HG02798 (cell line): ENCODE measurements at regions not wholly inside any gene's neighbourhood (a gene's known extent, or its start where the extent isn't known, plus 50 kb on each side); places are given as distances from the start of the nearest gene placed in this dataset.

Experiments
- ATAC-seq: cut with Tn5 transposase; IDR thresholded peaks from one replicate; pipeline ENCODE4 v1.9.1; 2021; ENCODE audit warnings: mild to moderate bottlenecking; ENCODE audit not compliant: unreplicated experiment, poor library complexity

DNA sequence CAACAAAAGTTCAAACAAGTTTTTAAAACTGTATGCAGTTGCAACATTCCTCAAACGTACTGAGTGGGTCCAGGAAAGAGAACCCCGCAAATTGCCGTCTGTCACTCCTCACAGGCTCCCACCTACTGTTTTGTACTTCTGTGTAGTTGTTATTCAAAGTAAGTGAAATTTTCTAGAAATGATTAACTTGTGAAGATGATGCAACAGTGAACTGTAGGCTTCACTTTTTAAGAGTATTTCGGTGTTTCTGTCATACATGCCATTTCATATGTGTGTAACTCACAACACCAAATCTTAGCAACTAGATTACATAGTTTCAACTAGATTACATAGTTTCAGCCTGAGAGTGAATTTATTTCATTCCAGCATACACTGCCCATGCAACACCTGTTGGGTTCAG, 226.0 kb upstream of the TANK start:
- ATAC-seq, result no peak

DNA sequence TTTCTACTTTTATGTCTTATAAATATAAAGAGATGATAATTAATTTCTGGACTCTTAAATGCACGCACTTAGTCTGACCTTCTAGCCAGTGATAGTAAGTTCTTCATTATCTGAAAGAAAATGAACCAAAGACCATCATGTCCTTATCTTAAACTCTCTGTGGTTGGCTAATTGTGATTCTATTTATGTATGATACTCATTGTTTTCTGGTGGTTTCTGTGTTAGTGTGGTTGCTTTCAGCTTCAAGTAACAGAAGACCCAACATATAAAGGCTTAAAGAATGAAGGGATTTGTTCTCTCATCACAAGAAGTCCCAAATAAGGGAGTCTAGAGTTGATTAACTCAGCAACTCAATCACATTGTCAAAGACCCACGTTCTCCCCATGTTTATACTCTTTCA, 225.2 kb upstream of the TANK start:
- no peak for ATAC-seq

DNA sequence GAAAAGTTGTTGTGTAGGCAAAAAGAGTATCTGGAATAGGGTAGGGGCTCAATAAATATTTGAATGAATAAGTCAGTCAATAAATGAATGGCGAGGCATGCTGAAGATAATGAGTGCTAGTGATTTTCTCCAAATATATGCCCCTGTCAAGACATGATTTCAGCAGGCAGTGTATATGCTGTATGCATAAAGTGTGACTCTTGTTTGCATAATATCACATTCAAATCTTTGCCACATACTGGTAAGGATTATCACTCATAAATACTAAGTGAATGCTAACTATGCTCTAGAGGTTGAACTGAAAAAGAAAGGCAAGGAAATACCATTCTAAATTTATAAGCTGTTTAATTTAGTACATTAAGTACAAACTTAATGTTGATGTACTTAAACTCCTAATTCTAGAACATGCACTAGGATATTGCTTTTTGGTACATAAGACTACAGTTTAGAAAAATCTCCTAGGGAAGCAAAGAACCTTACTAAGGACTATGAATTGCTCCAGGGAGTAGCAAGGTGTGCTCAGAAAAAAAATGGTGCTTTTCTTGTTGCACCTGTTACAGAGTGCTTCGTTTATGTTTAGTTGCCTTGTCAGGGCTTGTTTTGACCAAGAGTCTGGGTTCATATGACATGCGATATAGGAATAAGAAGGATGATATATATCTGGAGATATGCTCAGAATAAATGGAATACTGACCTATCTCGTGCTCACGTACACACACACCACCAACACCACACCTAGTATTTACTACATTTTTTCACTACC, 224.0 kb upstream of the TANK start:
- no peak for ATAC-seq

DNA sequence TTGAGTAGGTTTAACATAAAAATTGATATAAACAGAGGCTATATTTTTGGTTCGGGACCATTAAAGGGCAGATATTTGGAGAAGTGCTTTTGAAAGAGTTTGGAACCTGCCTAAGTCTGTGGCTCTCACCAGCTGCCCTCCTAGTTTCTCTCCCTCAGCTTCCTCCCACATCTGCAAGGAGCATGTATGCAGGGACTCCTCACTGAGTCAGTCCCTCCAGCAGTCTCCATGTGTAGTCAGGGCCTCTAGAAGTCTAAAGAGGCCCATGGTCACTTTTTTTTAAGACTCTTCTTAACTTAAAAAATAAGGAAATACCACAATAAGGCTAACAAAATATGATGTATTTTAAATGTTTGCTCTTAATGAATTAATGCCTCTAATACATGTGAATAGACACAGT, 220.0 kb upstream of the TANK start:
- ATAC-seq, result peak; percentile 3

- peak; percentile 90 for ATAC-seq
Observed at GRCh38 chr2:160940699-160941098, 219.5 kb upstream of the TANK start.

DNA sequence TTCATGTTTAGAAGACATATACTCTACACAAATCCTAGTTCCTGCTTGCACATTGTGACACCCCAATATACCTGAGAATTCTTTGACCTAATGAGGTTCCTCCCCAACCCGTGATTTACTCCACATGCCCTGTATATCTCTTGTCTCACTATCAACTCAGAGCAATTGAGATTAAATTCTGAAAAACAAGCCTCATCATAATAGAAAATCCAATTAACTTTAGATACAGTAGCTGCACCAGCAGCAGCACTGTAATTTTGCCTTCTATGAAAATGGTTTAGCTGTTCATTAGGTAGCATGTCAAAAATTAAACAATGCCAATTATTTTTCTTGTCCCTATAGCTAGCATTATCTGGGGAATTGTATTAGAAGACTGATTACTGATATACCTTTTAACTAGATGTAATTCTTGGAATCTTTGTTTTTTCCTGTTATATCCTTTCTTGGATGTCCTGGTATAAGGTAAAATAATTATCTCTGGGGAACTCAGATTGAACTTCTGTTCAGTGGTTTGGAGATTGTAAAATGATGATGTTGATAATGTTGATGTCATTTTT, 218.9 kb upstream of the TANK start:
- ATAC-seq, result peak; percentile 11

DNA sequence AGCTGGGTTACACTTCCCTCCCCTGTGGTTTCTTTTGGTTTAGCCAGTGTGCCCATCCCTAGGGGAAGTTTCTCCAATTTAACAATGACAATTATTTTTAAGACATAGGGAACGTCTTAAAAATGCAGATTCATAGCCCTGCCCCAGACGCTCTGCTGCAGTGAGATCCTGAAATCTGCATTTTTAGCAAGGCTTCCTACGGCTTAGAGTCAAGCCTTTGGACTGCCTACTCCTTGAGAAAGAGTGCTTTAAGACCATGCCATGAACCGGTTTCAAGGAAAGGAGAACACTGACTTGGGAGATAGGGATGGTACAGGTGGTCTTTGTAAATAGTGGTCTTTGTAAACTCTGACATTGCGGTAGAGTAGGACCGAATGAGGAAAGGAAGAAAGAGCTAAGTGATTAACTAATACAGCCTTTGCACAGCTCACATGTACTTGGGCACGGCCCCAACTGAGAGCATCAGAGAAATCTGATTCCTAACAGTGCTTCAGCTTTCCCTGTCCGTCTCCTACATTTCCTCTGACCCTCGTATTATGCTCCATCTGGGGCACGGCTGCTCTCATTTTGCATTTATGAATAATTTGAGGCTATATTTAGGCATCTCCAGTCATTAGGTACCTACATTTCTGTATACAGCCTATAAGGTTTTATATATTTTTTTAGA, 217.6 kb upstream of the TANK start:
- no peak for ATAC-seq

GRCh38 chr2:160943414-160943813, 216.8 kb upstream of the TANK start:
- no peak for ATAC-seq

GRCh38 chr2:160952464-160953254, 207.6 kb upstream of the TANK start:
- no peak for ATAC-seq

GRCh38 chr2:160955578-160955977, 204.7 kb upstream of the TANK start:
- ATAC-seq, result no peak

DNA sequence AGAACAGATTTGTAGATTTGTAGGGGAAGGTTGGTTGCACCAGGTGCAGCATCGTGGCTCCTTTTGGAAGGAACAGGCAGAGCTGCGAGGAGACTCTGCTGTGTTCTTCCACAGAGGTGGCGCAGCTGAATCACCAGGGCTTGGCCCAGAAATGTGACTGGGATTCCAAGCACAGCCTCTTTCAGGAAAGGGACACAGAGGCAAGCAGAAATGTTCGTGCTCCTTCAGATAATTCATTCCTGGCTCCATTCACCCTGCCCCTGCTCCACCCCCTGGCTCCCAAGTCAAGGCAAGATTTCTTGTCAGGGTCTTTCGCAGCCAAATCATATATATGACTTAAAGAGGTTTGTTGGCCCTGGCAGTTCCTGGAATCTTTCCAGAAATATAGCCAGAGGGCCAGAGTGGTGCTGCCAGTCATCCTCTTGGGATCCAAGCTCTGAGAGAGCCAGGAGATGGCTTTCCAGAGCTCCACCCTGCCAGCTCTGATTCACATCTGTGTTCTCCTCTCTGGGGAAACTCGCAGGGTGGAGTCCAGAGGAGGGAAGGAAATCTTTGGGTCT, 203.9 kb upstream of the TANK start:
- ATAC-seq, result no peak

GRCh38 chr2:160963957-160964356, 196.3 kb upstream of the TANK start:
- no peak for ATAC-seq

GRCh38 chr2:160967523-160967922, 192.7 kb upstream of the TANK start:
- no peak for ATAC-seq

GRCh38 chr2:160968183-160968582, 192.0 kb upstream of the TANK start:
- ATAC-seq, result no peak

DNA sequence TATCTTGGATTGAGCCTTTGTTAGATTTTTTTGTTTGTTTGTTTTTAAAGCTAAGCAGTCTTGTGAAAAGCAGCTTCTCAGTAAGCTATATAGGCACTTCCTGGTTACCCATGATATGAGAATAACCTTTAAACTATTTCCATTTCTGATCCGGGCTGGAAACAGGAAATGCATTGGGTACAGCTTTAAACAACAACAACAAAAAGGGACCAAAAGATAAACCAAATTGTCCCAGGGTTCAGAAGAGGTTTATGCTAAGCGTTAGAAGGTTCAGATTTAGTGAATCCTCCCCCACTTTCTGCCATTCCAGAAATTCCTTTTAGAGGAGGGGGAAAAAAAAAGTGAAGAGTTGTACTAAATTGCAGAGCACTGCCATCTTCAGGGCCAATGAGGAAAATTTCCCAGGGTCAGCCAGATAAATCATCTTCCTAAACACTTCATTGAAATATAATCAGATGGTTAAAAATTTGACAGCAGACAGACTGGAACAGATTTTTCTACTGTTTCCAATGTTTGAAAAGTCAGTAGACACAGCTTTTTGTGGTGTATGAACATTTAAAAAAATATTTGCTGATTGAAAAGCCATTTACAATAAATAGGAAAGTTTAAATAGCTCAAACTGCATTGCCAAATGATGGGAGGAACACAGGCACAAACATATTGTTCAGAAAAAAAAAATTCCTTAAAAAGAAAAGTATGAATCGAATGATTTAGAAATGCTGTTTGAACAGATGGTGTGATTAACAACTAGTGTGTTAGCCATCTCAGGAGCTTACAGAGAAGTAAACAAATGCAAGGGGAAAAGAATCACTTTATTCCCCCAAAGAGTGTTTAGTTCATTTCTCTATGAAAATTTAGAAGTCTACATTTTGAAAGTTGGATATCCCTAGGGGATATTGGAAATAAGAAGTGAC, 189.9 kb upstream of the TANK start:
- ATAC-seq, result no peak

- ATAC-seq, result no peak
Observed at GRCh38 chr2:160973991-160974390, 186.2 kb upstream of the TANK start.

DNA sequence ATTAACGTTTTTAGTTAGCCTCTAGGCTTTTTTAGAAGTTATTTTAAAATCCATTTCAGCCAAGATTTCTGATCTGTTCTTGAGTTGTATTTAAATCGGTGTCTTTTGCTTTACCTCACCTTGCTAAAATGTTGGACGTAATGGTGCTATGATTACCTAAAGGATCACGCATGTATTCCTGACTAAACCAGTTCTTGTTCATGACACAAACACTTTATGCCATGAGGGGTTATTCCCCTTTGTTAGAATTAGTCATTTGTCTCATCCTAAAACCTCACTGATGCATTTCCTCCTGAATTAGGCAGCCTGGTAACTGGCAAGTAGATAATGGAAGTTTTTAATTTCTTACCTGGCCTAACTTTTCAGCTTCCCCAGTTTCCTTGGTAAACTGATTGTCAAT, 185.4 kb upstream of the TANK start:
- ATAC-seq, result no peak

DNA sequence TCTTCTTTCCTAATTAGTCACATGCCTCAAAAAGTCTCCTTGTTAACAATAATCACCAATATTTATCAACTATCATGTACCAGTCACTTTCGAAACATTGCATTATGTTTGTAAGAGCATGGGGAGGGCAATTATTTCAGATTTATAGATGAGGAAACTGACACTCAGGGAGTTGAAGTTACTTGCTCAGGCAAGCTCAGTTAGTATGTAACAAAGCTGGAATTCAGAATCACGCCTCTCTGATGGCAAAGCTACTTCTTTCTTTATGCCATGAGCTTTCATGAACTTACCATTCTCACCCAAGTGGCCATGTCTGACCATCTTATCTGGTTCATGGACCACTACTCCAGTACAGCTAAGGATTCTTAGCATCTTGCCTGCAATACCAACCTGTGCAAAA, 183.4 kb upstream of the TANK start:
- no peak for ATAC-seq

DNA sequence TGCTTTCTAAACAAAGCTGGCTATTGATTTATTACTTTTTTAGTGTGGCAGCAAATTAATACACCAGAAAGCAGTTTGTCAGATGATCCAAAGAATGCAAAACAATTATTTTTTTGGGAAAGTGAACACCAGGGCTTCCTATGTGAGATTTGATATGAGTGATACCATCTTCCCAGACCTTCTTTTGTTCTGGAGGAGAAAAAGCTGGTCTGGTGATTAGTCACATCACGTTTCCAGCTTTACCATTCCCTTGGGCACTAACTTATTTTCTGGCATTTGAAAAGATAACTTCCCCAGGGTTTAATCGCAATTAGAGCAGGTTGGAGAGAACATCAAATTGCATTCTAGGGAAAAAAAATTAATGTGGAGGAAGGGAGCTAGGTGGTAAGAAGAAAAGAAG, 182.9 kb upstream of the TANK start:
- ATAC-seq, result no peak

DNA sequence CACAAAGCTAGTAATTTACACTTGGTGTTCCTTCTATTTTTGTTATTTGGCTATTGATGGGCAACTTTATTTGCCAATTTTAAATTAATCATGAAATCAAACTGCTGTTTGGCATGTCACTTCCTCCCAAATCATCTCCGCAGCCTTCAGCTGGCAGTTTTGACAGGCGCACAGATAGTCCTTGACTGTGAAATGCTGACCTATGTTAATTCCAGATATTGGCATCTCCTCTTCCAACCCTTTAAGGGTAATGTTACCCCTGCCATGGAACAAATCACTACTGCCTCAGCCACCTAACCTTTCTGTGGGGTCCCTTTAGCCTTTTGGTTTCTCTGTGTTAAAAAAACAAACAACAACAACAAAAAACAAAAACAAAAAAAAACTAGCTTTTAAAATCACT, 182.4 kb upstream of the TANK start:
- no peak for ATAC-seq
